OCI-LY7 (cell line): ENCODE measurements at regions not wholly inside any gene's neighbourhood (a gene's known extent, or its start where the extent isn't known, plus 50 kb on each side); places are given as distances from the start of the nearest gene placed in this dataset.

ENCODE experiments used
- BruUV-seq: library from RNA; stranded (reverse); fragments of 400-500 nt; replicated peaks from 2 replicates; lab custom pipeline; 2021; lab: Mats Ljungman, UMichigan
- CTCF ChIA-PET: fragments of 300-600 bp; sonication (Branson Sonifier 250); formaldehyde crosslinking; loops from one replicate; lab custom pipeline; 2022; ENCODE audit warnings: antibody characterized with exemption; ENCODE audit not compliant: unreplicated experiment; lab: Charles Lee
- POLR2A ChIA-PET: fragments of 300-600 bp; sonication (Branson Sonifier 250); formaldehyde crosslinking; loops from one replicate; lab custom pipeline; 2022; ENCODE audit warnings: antibody characterized with exemption; lab: Charles Lee
- DNase-seq: peaks from one replicate; pipeline ENCODE4 v3.0.0-alpha.2; 2015; ENCODE audit warnings: low spot score
- H2AFZ ChIP-seq: fragments of 200-600 bp; sonication (generic), shearing (Covaris generic); 2 replicates; pipeline ENCODE4 v1.6.1; 2014; ENCODE audit warnings: mild to moderate bottlenecking, antibody characterized with exemption, low read length, moderate library complexity
- H3K27ac ChIP-seq: fragments of 200-600 bp; sonication (generic); 2 replicates; pipeline ENCODE4 v1.5.1; 2014; ENCODE audit warnings: mixed run types, low read depth, mild to moderate bottlenecking, moderate library complexity, low read length, inconsistent platforms; ENCODE audit not compliant: poor library complexity, severe bottlenecking
- H3K36me3 ChIP-seq: fragments of 200-600 bp; sonication (generic); 2 replicates; pipeline ENCODE4 v1.6.1; 2014; ENCODE audit warnings: mild to moderate bottlenecking, antibody characterized with exemption, low read length, moderate library complexity, mixed read lengths; ENCODE audit not compliant: insufficient read depth
- H3K4me1 ChIP-seq: fragments of 200-600 bp; sonication (generic); 2 replicates; pipeline ENCODE4 v1.5.1; 2014; ENCODE audit warnings: mild to moderate bottlenecking, low read length; ENCODE audit not compliant: insufficient read depth, poor library complexity, severe bottlenecking
- H3K4me2 ChIP-seq: fragments of 200-600 bp; sonication (generic); 2 replicates; pipeline ENCODE4 v1.6.1; 2014; ENCODE audit warnings: mild to moderate bottlenecking, low read length
- H3K4me3 ChIP-seq: fragments of 200-600 bp; sonication (generic); 2 replicates; pipeline ENCODE4 v1.5.1; 2014; ENCODE audit warnings: mild to moderate bottlenecking, low read depth, low read length; ENCODE audit not compliant: poor library complexity, severe bottlenecking
- H3K79me2 ChIP-seq: fragments of 200-600 bp; sonication (generic); 2 replicates; pipeline ENCODE4 v1.6.1; 2016; ENCODE audit warnings: low read depth, mild to moderate bottlenecking, low read length, moderate library complexity, mixed read lengths; ENCODE audit not compliant: insufficient read depth
- H3K9me2 ChIP-seq: fragments of 200-600 bp; sonication (generic); 2 replicates; pipeline ENCODE4 v1.6.1; 2016; ENCODE audit warnings: mild to moderate bottlenecking, low read length, mixed read lengths; ENCODE audit not compliant: insufficient read depth
- H3K9me3 ChIP-seq: fragments of 200-600 bp; sonication (generic); 2 replicates; pipeline ENCODE4 v1.6.1; 2014; ENCODE audit warnings: mild to moderate bottlenecking, mixed run types, low read length, mixed read lengths
- H4K20me1 ChIP-seq: fragments of 200-600 bp; sonication (generic); 2 replicates; pipeline ENCODE4 v1.6.1; 2014; ENCODE audit warnings: mild to moderate bottlenecking, antibody characterized with exemption, low read length, moderate library complexity, mixed read lengths; ENCODE audit not compliant: insufficient read depth
- EZH2phosphoT487 ChIP-seq: fragments of 200-600 bp; sonication (generic); IDR thresholded peaks from 2 replicates; pipeline ENCODE4 v1.6.1; 2018; ENCODE audit warnings: low read depth, borderline replicate concordance, mild to moderate bottlenecking, mixed run types, antibody characterized with exemption, low read length, moderate library complexity, mixed read lengths
- intact Hi-C: fragments of 100-400 bp; cut with micrococcal nuclease; formaldehyde crosslinking; loops from one replicate; pipeline ENCODE4 v1.10.0; 2022; ENCODE audit not compliant: unreplicated experiment
- TF ChIP-seq, protein P1 (sequence below): fragments of 200-600 bp; sonication (generic); conservative IDR thresholded peaks from 2 replicates; pipeline ENCODE4 v1.5.1; 2014; ENCODE audit warnings: mild to moderate bottlenecking, antibody characterized with exemption, low read length, moderate library complexity, mixed read lengths

DNA sequence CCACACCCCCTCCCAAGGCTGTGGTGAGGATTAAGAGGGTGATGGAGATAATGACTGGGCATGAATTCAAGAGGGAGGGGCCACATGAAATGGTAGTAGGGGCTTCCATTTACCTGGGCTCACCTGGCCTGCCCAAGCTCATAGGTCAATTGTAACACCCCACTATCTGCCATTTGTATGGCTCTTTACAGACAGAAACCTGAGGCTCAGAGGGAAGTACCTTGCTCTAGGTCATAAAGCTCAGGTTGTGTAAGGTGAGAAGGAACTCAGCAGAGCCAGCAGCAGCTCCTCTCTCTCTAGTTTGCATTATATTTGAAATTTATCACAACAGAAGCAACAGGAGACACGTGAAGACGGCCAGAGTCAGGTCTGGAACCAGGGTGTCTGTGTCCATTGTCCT, 133.4 kb upstream of the ALDH1B1 start:
- H2AFZ ChIP-seq: no peak overlapping the region
- DNase-seq: no peak
- no peaks in the 10 kb centered on the region for H3K36me3 ChIP-seq
- POLR2A ChIA-PET: interaction anchor here (0.9 kb wide), 1 partner anchor 144 kb away, joined by 3 read pairs; no protein-coding TSS in a partner anchor
- H3K4me2 ChIP-seq: no peak overlapping the region
- H3K9me3 ChIP-seq: no peaks in the 10 kb centered on the region
- no peaks in the 10 kb centered on the region for H3K4me1 ChIP-seq
- CTCF ChIA-PET: no interaction called here
- H3K4me3 ChIP-seq: no peak overlapping the region
- H3K9me2 ChIP-seq: no peaks in the 10 kb centered on the region
- no TSS peak for BruUV-seq
- intact Hi-C loops: no loop called here
- no peak overlapping the region for H3K27ac ChIP-seq
- no peaks in the 10 kb centered on the region for H3K79me2 ChIP-seq
- no peaks in the 10 kb centered on the region for H4K20me1 ChIP-seq
- TF ChIP-seq EZH2phosphoT487: no peak
- TF ChIP-seq, protein P1, sequence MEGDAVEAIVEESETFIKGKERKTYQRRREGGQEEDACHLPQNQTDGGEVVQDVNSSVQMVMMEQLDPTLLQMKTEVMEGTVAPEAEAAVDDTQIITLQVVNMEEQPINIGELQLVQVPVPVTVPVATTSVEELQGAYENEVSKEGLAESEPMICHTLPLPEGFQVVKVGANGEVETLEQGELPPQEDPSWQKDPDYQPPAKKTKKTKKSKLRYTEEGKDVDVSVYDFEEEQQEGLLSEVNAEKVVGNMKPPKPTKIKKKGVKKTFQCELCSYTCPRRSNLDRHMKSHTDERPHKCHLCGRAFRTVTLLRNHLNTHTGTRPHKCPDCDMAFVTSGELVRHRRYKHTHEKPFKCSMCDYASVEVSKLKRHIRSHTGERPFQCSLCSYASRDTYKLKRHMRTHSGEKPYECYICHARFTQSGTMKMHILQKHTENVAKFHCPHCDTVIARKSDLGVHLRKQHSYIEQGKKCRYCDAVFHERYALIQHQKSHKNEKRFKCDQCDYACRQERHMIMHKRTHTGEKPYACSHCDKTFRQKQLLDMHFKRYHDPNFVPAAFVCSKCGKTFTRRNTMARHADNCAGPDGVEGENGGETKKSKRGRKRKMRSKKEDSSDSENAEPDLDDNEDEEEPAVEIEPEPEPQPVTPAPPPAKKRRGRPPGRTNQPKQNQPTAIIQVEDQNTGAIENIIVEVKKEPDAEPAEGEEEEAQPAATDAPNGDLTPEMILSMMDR: no peak

DNA sequence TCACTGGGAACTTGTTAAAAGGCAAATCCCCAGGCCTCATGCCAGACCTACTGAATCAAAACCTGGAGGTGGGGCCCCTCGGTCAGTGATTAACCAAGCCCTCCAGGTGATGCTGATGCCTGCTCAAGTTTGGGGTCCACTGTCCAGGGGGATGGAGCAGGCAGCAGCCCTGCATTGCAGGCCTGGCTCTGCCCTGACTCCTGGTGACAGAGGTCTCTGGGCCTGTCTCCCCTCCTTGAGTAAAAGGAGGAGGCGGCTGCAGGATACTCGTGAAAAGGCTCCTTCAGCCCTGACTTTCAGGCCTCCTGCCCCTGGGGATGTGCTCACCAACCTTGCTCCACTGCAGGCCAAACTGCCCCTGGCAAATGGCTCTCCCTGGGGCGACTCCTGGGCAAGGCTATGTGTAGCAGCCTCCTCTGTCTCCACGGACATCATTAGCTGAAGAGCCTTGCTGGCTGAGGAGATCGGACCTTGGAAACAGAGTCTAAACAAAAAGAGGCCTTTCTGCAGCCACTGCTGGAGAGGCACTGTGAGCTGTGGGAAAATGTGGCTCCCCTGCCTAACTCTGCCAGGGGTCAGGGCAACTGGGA, 134.8 kb upstream of the ALDH1B1 start:
- TF ChIP-seq EZH2phosphoT487: no peak
- TF ChIP-seq, protein P1: no peak
- H3K79me2 ChIP-seq: no peaks in the 10 kb centered on the region
- no peaks in the 10 kb centered on the region for H3K9me2 ChIP-seq
- H3K4me3 ChIP-seq: no peak overlapping the region
- no peak overlapping the region for H2AFZ ChIP-seq
- POLR2A ChIA-PET: no interaction called here
- no peaks in the 10 kb centered on the region for H3K4me1 ChIP-seq
- H4K20me1 ChIP-seq: no peaks in the 10 kb centered on the region
- H3K9me3 ChIP-seq: no peaks in the 10 kb centered on the region
- H3K4me2 ChIP-seq: no peak overlapping the region
- BruUV-seq: no TSS peak
- intact Hi-C loops: no loop called here
- no peaks in the 10 kb centered on the region for H3K36me3 ChIP-seq
- DNase-seq: no peak
- H3K27ac ChIP-seq: no peak overlapping the region
- CTCF ChIA-PET: no interaction called here

DNA sequence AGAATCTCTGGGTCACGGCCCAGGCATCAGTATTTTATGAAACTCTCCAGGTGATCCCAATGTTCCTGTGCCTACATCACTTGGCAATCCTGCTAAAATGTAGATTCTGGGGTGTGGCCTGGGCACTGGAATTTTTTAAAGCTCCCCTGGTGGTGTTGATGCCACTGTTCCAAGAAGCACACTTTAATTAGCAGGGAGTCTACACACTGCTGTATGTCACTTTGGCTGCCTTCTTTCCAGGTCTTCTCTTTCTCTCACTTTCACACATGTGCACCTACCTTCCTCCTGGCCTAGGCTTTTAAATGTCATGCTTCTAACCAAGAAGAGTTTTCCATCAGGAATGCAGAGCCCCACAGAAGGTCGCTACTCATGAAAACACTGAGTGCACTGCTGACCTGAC, 136.0 kb upstream of the ALDH1B1 start:
- no peak for DNase-seq
- H3K9me3 ChIP-seq: no peaks in the 10 kb centered on the region
- H3K36me3 ChIP-seq: no peaks in the 10 kb centered on the region
- TF ChIP-seq, protein P1: no peak
- no peak for TF ChIP-seq EZH2phosphoT487
- H3K27ac ChIP-seq: no peak overlapping the region
- BruUV-seq: no TSS peak
- no peak overlapping the region for H3K4me3 ChIP-seq
- no peak overlapping the region for H3K4me2 ChIP-seq
- H3K9me2 ChIP-seq: no peaks in the 10 kb centered on the region
- CTCF ChIA-PET: no interaction called here
- no peaks in the 10 kb centered on the region for H3K79me2 ChIP-seq
- no peaks in the 10 kb centered on the region for H4K20me1 ChIP-seq
- H3K4me1 ChIP-seq: no peaks in the 10 kb centered on the region
- POLR2A ChIA-PET: no interaction called here
- H2AFZ ChIP-seq: no peak overlapping the region
- intact Hi-C loops: no loop called here
